Activated B cell treated with CpG ODN at 0.5 μM for 24 hours (primary cell): ENCODE measurements at regions not wholly inside any gene's neighbourhood (a gene's known extent, or its start where the extent isn't known, plus 50 kb on each side); places are given as distances from the start of the nearest gene placed in this dataset.
"Not testable (repeated sequence)": the region's sequence is repeated elsewhere in the genome, so short reads cannot be mapped to it uniquely, and the experiment has no call there.

Experiments used
- ATAC-seq: fragments of 200-7000 bp; cut with Tn5 transposase; one replicate; pipeline ENCODE4 v1.10.0; 2021; ENCODE audit warnings: low read depth, mild to moderate bottlenecking, moderate library complexity
- CTCF ChIA-PET: fragments of 350-600 bp; sonication (Branson Sonifier 250); formaldehyde crosslinking; loops from one replicate; lab custom pipeline; 2021; ENCODE audit warnings: antibody characterized with exemption; lab: Charles Lee
- POLR2A ChIA-PET: fragments of 350-600 bp; sonication (Branson Sonifier 250); formaldehyde crosslinking; loops from one replicate; lab custom pipeline; 2021; ENCODE audit warnings: antibody characterized with exemption; lab: Charles Lee
- DNase-seq: peaks from one replicate; pipeline ENCODE4 v3.0.0; 2022
- H3K27ac Mint-ChIP-seq: one replicate; pipeline ENCODE4 v1.8.0; 2020; ENCODE audit warnings: mixed read lengths
- H3K27me3 Mint-ChIP-seq: one replicate; pipeline ENCODE4 v1.8.0; 2021; ENCODE audit warnings: mixed read lengths
- H3K36me3 Mint-ChIP-seq: one replicate; pipeline ENCODE4 v1.8.0; 2021; ENCODE audit warnings: low read depth, mixed read lengths
- H3K4me1 Mint-ChIP-seq: one replicate; pipeline ENCODE4 v1.8.0; 2021; ENCODE audit warnings: mixed read lengths
- H3K4me3 Mint-ChIP-seq: one replicate; pipeline ENCODE4 v1.8.0; 2020; ENCODE audit warnings: mild to moderate bottlenecking, mixed read lengths
- H3K9me3 Mint-ChIP-seq: one replicate; pipeline ENCODE4 v1.8.0; 2020; ENCODE audit warnings: mixed read lengths
- intact Hi-C: fragments of 100-400 bp; cut with micrococcal nuclease; formaldehyde crosslinking; loops from one replicate; pipeline ENCODE4 v1.15.1; 2024
- TF ChIP-seq, protein P1 (sequence below): fragments of 200-600 bp; IDR thresholded peaks from one replicate; pipeline ENCODE4 v1.8.0; 2022; ENCODE audit warnings: antibody characterized with exemption, mild to moderate bottlenecking

DNA sequence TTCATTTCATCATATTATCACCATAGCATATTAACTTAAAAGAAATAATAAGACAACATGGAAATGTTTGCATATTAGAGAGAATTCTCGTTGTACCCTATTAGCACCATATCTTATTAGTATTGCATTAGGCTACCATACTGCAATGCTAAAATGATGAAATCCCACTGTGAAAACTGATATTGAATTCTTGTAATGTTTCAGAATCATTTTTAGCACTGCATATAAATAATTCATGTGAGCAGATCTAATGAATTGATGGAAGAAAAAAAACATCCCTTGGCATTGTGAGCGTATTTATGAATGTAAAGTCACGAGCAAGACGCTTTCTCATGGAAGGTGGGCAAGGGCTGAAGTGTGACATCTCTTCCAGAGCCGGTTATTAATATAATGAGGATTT, 257.1 kb upstream of the PTBP2 start:
- ChIA-PET POLR2A (no interaction called here), CTCF (no interaction called here)
- H3K27ac Mint-ChIP-seq: no peak overlapping the region
- no peak for ATAC-seq
- intact Hi-C loops: no loop called here
- peaks cover 4% of the 10 kb centered on the region for H3K9me3 Mint-ChIP-seq
- no peaks in the 10 kb centered on the region for H3K4me1 Mint-ChIP-seq
- no peaks in the 10 kb centered on the region for H3K27me3 Mint-ChIP-seq
- TF ChIP-seq, protein P1, sequence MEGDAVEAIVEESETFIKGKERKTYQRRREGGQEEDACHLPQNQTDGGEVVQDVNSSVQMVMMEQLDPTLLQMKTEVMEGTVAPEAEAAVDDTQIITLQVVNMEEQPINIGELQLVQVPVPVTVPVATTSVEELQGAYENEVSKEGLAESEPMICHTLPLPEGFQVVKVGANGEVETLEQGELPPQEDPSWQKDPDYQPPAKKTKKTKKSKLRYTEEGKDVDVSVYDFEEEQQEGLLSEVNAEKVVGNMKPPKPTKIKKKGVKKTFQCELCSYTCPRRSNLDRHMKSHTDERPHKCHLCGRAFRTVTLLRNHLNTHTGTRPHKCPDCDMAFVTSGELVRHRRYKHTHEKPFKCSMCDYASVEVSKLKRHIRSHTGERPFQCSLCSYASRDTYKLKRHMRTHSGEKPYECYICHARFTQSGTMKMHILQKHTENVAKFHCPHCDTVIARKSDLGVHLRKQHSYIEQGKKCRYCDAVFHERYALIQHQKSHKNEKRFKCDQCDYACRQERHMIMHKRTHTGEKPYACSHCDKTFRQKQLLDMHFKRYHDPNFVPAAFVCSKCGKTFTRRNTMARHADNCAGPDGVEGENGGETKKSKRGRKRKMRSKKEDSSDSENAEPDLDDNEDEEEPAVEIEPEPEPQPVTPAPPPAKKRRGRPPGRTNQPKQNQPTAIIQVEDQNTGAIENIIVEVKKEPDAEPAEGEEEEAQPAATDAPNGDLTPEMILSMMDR: no peak
- no peaks in the 10 kb centered on the region for H3K36me3 Mint-ChIP-seq
- DNase-seq: no peak
- H3K4me3 Mint-ChIP-seq: no peak overlapping the region

DNA sequence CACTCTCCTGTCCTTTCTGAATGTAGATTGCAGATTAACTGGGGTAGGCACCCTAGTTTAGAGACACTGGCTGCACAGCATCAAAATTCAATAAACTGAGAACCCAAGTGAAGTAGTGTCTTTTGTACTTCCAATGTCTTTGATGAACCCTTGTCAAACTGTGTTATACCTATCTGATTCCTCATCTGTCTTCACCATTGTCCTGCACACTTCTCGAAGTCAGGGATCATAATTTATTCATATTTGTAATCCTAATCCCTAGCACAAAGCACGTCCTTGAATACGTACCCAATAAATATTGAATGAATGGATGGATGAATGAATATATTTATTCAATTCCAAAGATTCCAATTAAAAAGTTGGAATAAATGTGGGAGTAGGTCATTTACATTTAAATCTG, 256.6 kb upstream of the PTBP2 start:
- Mint-ChIP-seq H3K4me3 (no peak overlapping the region), H3K27ac (no peak overlapping the region), H3K9me3 (peaks cover 4% of the 10 kb centered on the region), H3K36me3 (no peaks in the 10 kb centered on the region), H3K27me3 (no peaks in the 10 kb centered on the region), H3K4me1 (no peaks in the 10 kb centered on the region)
- POLR2A ChIA-PET: no interaction called here
- DNase-seq (no peak), ATAC-seq (no peak)
- TF ChIP-seq, protein P1: no peak
- CTCF ChIA-PET: no interaction called here
- intact Hi-C loops: no loop called here

DNA sequence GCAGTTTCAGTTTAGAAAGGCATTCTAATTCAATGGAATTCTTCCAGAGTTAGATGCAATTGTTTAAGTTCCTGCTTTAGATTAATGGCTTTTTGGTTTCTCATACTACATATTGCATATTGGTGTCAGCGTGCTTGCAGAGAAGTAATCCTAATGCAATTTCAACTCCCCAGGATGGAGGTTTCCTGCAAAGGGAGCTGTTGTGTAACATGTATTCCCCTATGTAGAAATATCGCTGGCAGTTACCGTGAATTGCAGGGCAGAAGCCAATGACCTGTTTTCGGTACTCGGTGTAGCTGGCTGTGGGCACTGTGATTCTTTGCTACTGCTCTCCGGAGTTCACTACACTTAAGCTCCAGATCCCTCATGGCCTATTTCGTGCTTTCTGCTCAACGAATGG, 256.1 kb upstream of the PTBP2 start:
- TF ChIP-seq, protein P1: no peak
- Mint-ChIP-seq H3K36me3 (no peaks in the 10 kb centered on the region), H3K4me1 (no peaks in the 10 kb centered on the region), H3K4me3 (no peak overlapping the region), H3K27me3 (no peaks in the 10 kb centered on the region), H3K27ac (no peak overlapping the region), H3K9me3 (peaks cover 4% of the 10 kb centered on the region)
- POLR2A ChIA-PET: no interaction called here
- DNase-seq (no peak), ATAC-seq (no peak)
- CTCF ChIA-PET: no interaction called here
- intact Hi-C loops: no loop called here

DNA sequence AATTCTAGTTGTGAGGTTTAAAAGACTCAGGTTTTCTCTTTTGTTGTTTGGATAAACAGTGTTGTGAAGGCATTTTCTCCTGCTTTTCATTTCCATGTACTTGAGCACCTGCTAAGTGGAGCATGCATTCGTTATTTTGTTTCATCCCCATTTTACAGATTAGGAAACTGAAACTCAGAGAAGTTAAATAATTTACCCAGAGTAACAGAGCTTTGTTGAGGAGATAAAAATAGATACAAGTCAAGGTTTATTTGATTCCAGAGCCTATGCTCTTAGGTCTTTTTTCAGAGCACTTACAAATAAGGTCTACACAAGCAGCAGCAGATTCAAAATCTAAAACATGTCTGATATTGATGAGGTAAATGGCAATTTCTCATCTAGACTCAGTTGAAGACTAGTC, 254.7 kb upstream of the PTBP2 start:
- ATAC-seq: no peak
- TF ChIP-seq, protein P1: no peak
- Mint-ChIP-seq H3K9me3 (peaks cover 7% of the 10 kb centered on the region), H3K27ac (no peak overlapping the region), H3K4me3 (no peak overlapping the region), H3K4me1 (no peaks in the 10 kb centered on the region), H3K36me3 (no peaks in the 10 kb centered on the region), H3K27me3 (no peaks in the 10 kb centered on the region)
- no peak for DNase-seq
- intact Hi-C loops: no loop called here
- CTCF ChIA-PET: no interaction called here
- POLR2A ChIA-PET: no interaction called here

DNA sequence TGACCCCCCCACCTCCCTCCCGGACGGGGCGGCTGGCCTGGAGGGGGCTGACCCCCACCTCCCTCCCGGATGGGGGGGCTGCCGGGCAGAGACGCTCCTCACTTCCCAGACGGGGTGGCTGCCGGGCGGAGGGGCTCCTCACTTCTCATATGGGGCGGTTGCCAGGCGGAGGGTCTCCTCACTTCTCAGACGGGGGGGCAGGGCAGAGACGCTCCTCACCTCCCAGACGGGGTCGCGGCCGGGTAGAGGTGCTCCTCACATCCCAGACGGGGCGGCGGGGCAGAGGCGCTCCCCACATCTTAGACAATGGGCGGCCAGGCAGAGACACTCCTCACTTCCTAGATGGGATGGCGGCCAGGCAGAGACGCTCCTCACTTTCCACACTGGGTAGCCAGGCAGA, 251.9 kb upstream of the PTBP2 start:
- H3K4me1 Mint-ChIP-seq, ATAC-seq, CTCF ChIA-PET, intact Hi-C loops, H3K36me3 Mint-ChIP-seq, H3K4me3 Mint-ChIP-seq, H3K9me3 Mint-ChIP-seq, H3K27me3 Mint-ChIP-seq, POLR2A ChIA-PET, DNase-seq, H3K27ac Mint-ChIP-seq: not testable (repeated sequence)

DNA sequence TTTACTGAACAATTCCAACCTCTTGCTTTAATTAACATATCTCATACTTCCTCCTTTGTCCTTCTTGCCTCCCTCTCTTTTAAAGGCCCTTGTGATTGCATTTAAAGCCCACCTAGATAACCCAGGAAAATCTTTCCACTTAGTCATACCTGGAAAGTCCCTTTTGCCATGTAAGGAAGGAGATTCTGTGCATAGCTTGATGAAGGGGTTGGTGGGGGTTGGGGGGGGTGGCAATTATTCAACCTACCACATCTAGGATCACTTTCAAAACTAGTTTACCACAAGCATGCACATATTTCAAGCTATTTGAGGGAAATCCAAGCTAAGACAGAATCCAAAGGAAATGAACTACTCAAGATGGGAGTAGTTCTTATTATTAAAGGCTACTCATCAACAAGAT, 249.1 kb upstream of the PTBP2 start:
- ChIA-PET CTCF (no interaction called here), POLR2A (no interaction called here)
- Mint-ChIP-seq H3K36me3 (no peaks in the 10 kb centered on the region), H3K4me3 (no peak overlapping the region), H3K4me1 (no peaks in the 10 kb centered on the region), H3K9me3 (peaks cover 7% of the 10 kb centered on the region), H3K27me3 (no peaks in the 10 kb centered on the region), H3K27ac (no peak overlapping the region)
- intact Hi-C loops: no loop called here
- no peak for DNase-seq
- TF ChIP-seq, protein P1: no peak
- no peak for ATAC-seq
